Adrenal gland (tissue), 5 donors: ENCODE measurements at regions not wholly inside any gene's neighbourhood (a gene's known extent, or its start where the extent isn't known, plus 50 kb on each side); places are given as distances from the start of the nearest gene placed in this dataset.

ENCODE experiments used
- POLR2A ChIP-seq, 2 donors: fragments of 450-650 bp; IDR thresholded peaks; one replicate each; pipeline ENCODE4 v1.6.1; 2017; ENCODE audit warnings: antibody characterized with exemption in 2 of 2, mild to moderate bottlenecking in 2 of 2, moderate library complexity in 1 of 2
- TF ChIP-seq, protein P1 (sequence below), 6 experiments: fragments of 450-650 bp in 4 of 6; fragments of 200-600 bp in 2 of 6; sonication (generic) in 1 of 6; IDR thresholded peaks; 1 replicate in 5 of 6; 2 replicates in 1 of 6; pipeline versions ENCODE4 v1.5.1 to v1.8.0; 2016 to 2021; ENCODE audit warnings: antibody characterized with exemption in 6 of 6, mild to moderate bottlenecking in 2 of 6, moderate library complexity in 1 of 6
- donor health status: DM: no; HTN: no; CAD: no.

GRCh38 chr5:84706678-84707641 is 322.3 kb upstream of the EDIL3 start:
- TF ChIP-seq POLR2A (IDR thresholded peaks at IDR 0.05): no peak
- TF ChIP-seq, protein P1, sequence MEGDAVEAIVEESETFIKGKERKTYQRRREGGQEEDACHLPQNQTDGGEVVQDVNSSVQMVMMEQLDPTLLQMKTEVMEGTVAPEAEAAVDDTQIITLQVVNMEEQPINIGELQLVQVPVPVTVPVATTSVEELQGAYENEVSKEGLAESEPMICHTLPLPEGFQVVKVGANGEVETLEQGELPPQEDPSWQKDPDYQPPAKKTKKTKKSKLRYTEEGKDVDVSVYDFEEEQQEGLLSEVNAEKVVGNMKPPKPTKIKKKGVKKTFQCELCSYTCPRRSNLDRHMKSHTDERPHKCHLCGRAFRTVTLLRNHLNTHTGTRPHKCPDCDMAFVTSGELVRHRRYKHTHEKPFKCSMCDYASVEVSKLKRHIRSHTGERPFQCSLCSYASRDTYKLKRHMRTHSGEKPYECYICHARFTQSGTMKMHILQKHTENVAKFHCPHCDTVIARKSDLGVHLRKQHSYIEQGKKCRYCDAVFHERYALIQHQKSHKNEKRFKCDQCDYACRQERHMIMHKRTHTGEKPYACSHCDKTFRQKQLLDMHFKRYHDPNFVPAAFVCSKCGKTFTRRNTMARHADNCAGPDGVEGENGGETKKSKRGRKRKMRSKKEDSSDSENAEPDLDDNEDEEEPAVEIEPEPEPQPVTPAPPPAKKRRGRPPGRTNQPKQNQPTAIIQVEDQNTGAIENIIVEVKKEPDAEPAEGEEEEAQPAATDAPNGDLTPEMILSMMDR (IDR thresholded peaks at IDR 0.05): no peak
